ENCODE measurements at regions not wholly inside any gene's neighbourhood (a gene's known extent, or its start where the extent isn't known, plus 50 kb on each side); places are given as distances from the start of the nearest gene placed in this dataset.
"Not testable (repeated sequence)": the region's sequence is repeated elsewhere in the genome, so short reads cannot be mapped to it uniquely, and the experiment has no call there.

DNA sequence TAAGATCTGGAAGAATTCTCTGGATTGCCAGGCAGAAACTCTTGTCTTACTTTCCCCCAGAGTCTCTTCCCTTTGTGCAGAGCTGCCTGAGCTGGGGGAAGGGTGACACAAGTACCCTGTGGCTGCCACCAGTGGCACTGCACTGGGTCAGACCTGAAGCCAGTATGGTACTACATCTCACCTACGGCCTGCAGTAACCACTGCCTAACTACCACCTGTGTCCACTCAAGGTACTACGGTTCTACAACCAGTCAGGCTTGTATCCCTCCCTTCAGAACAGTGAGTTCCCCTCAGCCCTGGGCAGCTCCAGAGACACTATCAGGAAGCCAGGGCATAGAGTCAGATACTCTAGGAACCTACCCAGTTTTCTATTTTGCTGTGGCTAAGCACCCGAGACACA, 212.0 kb upstream of the POU5F2 start:
- POLR2A ChIA-PET, result no interaction called here

DNA sequence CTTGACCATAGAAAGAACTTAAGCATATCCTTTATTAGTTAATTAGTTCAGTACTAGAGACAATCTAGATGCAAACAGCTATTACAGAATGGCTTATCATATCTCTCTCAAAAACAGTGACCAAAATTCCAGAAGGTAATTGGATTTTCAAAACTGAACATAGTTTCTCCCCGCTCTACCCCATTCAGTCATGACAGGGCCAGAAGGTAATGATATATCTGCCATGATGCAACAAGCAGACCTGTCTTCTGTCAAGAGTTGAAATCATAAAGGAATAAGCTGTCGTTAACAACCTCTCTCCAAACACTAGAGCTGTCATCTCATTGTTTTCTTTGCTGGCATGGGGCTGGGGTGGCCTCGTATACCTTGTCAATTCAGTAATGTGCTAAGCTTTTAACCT, 200.5 kb upstream of the POU5F2 start:
- CTCF ChIA-PET, result no interaction called here
- POLR2A ChIA-PET, result no interaction called here

More for the DNA sequence above, 212.0 kb upstream of the POU5F2 start:
- CTCF ChIA-PET, result no interaction called here

DNA sequence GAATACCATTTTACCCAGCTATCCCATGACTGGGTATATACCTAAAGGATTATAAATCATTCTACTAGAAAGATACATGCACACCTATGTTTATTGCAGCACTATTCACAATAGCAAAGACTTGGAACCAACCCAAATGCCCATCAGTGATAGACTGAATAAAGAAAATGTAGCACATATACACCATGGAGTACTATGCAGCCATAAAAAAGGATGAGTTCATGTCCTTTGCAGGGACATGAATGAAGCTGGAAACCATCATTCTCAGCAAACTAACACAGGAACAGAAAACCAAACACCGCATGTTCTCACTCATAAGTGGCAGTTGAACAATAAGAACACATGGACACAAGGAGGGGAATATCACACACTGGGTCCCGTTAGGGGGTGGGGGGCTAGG, 191.9 kb upstream of the POU5F2 start:
- POLR2A ChIA-PET, CTCF ChIA-PET: not testable (repeated sequence)

DNA sequence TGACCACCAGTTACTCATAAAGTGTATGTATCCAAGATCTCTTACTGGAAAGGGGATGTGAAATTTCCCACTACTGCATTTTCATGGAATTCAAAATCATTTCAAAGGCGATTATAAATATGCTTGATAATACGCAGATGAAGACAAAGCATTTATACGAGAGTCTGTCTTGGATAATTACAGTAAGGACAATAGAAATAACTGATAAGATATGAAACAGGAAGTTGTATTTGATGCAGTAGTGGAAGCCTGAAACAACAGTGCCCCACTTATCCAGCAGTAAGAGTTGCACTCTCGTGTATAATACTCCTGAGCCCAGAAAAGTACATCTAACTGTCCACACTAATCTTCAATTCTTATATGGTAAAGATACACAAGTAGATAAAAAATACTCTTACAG, 188.7 kb upstream of the POU5F2 start:
- POLR2A ChIA-PET, result no interaction called here
- CTCF ChIA-PET, result no interaction called here

DNA sequence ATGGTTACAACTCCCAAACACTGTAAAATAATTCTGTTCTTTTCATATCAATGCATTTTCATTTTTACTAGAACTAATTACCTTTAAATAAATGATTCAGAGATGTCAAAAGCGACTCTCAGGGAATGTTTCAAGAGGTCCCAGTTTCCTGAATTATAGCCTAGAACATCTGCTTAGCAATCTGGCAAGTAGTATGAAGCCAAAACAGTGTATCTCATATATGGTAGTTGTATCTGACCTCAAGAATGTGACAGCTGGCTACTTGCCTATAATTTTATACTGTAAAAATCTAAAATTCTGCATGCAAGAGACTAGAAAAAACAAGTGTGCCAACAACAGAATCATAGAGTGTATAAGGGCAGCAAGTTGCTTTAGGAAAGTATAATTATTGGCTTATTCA, 187.7 kb upstream of the POU5F2 start:
- POLR2A ChIA-PET, result no interaction called here
- CTCF ChIA-PET, result no interaction called here

DNA sequence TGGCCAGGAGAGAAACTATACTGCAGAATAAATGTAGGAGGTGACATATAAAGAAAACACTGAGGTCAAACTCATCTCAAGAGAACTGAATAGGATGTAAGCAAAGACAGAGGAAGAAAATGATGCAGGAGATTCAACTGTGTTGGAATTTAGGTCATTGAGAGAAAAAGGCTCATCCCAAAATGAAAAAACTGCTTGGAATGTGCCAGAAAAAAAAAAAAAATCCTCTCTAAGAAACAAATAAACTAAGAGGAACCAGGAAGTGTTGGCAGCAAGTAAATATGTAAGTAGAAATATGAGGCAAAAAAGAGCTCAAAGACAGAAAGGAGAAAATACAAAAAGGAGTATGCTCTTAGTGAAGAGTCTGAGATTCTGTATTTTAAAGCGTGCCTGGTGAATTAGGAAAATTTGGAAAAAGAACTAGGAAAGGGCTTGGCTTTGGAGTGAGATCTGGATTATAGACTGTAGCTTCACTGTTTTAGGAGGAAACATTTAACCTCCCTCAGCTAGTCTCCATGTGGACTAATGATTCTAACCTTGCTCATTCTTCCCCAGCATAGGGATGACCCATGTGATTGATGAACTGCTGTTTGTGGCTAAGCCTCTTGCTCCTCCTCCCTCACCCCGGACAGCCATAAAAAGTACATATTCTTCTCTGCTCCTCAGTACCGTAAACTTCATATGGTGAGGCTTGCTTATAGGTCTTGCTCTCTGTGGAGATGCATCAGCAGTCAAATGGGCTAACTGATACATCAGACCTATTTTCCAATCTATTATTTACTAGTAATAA, 185.6 kb upstream of the POU5F2 start:
- ChIA-PET POLR2A (no interaction called here), CTCF (no interaction called here)

DNA sequence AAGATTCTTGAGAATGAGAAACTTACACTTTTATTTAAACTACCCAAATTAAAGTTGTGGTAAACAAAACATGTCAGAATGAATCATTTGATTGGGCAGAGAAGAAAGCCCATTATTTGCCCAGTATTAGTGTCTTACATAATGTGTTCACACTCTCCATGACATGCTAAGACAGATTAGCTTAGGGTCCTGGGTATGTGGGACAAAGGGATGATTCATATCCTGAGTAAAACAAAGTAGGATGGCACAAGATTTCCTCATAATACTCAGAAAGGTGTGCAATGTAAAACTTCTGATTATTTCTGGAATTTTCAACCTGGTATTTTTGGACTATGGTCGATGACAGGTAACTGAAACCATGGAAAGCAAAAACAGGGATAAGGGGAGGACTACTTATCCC, 183.9 kb upstream of the POU5F2 start:
- ChIA-PET POLR2A (no interaction called here), CTCF (no interaction called here)

DNA sequence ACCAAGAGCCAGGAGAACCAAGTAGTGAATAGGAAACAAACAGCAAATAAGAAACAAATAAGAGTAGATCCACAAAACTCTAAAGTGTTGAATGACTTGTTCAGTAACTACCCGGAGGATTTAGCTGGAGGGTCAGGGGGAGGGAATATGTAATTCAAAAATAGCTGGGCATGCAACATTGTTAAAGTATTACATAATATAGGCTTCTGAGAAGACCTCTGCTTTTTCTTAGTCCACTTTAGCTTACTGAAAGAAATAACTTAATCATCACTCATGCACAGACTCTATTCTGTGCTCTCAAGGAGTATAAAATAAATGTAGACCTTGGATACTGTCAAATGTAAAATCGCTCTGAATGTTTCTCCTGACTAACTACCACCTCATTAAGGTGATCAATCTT, 183.2 kb upstream of the POU5F2 start:
- ChIA-PET CTCF (no interaction called here), POLR2A (no interaction called here)

DNA sequence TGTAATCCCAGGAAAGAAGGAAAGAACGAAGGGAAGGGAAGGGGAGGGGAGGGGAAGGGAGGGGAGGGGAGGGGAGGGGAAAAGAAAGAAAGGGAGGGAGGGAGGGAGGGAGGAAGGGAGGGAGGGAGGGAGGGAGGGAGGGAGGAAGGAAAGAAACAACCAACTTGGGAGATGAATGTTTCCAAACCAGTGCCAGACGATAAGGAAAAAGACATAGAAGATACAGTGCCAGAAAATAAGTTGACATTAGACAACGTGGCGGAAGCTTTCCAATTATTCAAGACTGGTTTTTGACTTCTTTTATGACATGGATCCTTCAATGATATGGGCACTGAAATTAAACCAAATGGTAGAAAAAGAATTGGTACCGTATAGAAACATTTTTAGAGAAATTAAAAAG, 181.2 kb upstream of the POU5F2 start:
- ChIA-PET POLR2A (no interaction called here), CTCF (no interaction called here)

DNA sequence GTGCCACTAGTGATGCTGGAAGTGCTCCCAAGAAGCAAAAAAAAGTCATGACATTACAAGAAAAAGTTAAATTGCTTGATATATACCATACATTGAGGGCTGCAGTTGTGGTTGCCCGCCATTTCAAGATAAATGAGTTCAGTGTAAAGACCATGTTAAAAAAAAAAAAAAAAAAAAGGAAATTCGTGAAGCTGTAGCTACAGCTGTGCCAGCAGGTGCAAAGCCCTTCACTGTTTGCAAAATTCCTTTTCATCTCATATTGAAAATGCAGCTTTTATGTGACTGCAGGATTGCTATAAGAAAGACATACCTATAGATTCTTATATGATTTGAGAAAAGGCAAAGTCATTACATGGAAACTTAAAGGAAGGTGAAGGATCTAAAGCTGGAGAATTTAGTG, 179.6 kb upstream of the POU5F2 start:
- ChIA-PET POLR2A (interaction anchor here (0.6 kb wide), 1 partner anchor 183 kb away, joined by 3 read pairs; no protein-coding TSS in a partner anchor), CTCF (no interaction called here)

DNA sequence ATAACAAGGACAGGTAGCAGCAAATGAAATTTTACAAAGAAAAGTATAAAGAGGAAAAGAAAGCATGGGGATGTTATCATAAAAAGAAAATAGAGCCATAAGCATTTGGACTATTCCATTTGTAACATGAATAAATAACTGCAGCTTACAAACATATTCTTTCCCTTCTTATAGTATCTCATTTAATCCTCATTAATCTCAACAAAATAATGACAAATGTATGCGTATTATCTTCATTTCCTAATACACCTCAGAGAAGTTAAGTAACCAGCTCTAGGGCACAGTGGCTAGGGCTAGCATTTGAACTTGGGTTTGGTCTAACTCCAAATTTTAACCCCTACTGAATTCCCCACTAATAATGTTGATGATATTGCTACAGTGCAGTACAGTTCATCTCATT, 175.5 kb upstream of the POU5F2 start:
- CTCF ChIA-PET, result no interaction called here
- POLR2A ChIA-PET, result no interaction called here

DNA sequence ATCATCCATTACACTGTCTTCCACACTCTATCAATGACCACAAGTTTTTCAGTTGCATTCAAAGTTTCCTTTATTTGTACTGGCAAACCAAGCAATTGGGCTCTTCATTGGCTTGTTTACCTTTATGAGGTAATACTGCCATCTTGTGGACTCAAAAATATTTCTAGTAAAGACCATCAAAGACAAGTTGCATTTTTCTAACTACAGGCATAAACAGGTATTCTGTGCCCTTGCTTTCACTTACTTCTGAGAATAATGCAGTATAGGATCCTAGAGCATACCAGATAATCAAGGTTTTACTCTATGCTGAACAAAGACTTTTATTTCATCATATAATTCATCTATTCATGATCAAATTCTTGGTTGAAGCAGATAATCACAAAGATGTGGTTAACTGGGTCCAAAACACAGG, 173.7 kb upstream of the POU5F2 start:
- ChIA-PET CTCF (interaction anchor here (1.6 kb wide), 1 partner anchor 20 kb away, joined by 3 read pairs; no protein-coding TSS in a partner anchor), POLR2A (no interaction called here)

DNA sequence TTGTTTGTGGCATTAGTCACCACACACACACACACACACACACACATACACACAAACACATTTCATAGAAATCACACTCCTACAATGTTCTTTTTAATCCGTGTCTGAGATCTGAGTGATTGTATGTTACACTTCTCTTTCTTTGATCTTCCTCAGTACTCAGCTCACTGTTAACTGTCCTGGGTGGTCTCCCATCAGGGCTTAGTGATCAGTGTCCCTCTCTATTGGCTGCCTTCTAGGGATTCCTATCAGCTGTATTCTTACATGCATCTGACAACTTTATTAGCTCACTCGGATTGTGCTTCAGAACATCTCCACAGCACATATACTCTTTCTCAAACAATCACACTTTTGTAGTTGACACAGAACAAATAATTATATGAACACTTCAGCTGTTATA, 170.2 kb upstream of the POU5F2 start:
- POLR2A ChIA-PET, result no interaction called here
- CTCF ChIA-PET, result no interaction called here

DNA sequence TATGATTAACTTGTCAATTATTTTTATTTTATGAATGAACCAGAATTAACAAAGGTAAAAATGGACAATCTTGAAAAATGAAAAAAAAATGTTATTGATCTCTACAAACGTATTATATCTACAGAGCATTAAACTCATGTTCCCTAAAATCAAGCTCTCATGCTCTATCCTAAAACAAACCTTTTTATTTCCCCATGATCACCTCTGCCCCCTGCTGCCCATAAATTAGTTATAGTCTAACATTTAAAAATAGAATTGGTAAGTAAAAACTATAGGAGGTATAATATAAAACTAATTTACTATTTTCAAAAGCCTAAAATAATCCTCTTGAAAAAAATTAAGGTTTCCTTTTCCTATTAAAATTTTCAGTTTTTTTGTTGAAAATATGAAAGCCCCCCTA, 168.0 kb upstream of the POU5F2 start:
- CTCF ChIA-PET, result no interaction called here
- POLR2A ChIA-PET, result no interaction called here

DNA sequence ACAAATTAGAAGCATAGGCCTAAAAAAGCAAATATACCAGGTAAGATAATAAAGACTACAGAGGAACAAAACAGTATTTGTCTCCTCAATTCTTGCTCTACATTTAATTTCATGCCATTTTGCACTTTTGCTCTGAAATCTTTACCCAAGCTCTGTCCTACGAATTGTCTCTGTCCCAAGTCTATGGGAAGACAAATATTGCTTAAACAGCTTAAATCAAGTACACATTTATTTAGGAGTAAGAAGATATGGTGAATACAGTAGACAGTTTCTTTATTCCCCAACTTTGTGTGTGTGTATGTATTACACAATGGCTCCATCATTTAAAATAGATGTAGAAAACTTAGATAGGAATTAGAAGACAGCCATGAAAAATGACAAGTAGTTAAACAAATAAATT, 163.5 kb upstream of the POU5F2 start:
- POLR2A ChIA-PET, result no interaction called here

DNA sequence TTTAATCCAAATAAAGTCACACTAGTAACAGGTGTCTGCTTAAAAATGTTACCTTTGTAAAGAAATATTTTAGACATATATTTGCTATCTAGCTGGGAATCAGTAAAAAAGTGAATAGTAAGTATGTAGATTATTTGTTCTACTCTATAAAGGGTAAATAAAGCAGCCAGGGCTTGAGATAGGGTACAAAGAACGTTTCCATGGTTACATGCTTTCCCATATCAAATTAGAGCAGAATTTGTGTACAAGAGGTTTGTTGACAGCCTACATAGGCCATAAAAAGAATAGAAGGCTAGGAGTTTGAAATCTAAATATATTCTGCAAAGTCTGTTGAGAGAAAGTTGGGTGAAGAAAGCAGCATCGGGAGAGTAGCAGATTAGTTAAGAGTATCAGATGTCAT, 160.9 kb upstream of the POU5F2 start:
- ChIA-PET CTCF (no interaction called here), POLR2A (no interaction called here)

More for the DNA sequence above, 163.5 kb upstream of the POU5F2 start:
- CTCF ChIA-PET, result no interaction called here

DNA sequence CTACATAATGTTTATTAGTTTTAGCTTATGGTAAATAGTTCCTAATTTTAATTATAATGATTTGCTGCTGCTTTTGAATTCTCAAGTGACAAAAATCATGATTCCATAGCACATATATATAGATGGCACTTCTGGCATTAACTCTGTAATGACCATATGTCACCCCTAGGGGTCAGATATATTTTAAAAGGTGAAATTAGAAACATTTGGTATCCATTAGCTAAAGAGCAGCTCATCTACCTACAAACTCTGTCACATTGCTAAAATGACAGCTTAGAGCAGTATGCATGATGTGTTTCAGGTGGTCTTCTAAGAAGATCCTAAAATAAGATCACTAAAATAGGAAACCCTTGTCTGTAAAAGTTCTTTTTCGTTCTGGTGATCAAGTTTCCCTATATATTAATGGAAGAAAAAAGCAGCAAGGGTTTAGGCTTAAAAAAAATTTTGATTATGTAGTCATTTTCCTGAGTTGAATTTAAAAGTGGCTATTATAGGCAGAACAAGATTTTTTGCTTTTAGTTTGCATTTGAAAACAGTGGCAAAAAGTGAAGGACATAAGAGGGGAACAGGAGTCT, 157.7 kb upstream of the POU5F2 start:
- CTCF ChIA-PET, result interaction anchor here (1.0 to 1.1 kb wide), 2 partner anchors 12 to 318 kb away, joined by 3 read pairs; partner anchors contain the start of gene NR2F1-AS1

DNA sequence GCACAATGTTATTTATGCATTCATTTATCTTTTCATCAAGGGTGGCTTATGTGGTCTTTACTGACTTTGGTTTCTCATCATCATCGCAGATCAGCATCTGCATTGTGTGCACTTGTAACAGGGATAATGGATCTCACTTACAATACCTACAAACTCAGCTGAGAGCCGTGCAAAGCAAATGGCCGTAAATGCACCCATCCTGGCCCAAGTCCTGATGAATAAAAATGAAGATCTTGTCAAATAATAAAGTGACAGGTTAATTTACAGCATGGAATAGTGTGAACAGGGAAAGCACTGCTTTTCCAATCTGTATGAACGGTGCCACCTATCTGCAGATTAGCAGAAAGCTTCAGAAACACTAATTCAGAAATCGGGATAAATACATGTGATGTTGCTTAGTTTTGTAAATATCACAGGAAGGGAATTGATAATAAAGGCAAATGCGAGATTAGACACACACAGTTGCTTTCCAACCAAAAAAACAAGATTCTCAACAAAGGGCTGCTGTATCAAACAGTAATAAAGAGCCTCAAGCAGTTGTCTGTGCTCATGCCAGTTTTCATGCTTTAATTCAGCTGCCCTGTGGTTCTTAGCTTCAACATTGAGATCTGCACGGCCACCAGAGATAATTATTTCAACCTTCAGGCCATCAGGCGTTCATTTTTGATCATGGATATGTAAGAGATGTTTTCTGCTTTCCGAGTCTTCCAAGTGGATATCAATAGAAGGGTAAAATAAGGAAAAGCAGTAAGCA, 153.4 kb upstream of the POU5F2 start:
- POLR2A ChIA-PET, result no interaction called here
- CTCF ChIA-PET, result interaction anchor here (1.0 to 1.4 kb wide), 2 partner anchors 17 to 21 kb away, joined by 3 read pairs; no protein-coding TSS in a partner anchor

More for the DNA sequence above, 157.7 kb upstream of the POU5F2 start:
- POLR2A ChIA-PET, result no interaction called here

DNA sequence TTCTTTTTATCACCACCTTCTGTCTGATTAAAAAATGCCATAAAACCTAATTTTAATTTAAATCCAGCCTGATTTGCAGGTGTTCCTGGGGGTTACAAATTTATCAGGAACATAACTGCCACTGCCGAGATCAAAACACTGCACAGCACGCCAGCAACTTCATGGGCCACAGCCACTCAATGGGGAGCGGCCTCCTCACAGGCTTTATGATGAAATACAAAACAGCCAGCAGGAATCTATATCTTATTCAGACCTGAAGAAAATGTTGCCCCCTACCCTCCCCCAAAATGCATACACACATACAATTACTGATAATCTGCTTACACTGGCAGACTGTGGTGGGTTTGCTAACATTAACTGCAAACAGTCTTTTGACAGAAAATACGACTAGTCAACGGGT, 151.7 kb upstream of the POU5F2 start:
- POLR2A ChIA-PET, result no interaction called here
- CTCF ChIA-PET, result interaction anchor here (1.4 kb wide), 1 partner anchor 15 kb away, joined by 3 read pairs; no protein-coding TSS in a partner anchor

DNA sequence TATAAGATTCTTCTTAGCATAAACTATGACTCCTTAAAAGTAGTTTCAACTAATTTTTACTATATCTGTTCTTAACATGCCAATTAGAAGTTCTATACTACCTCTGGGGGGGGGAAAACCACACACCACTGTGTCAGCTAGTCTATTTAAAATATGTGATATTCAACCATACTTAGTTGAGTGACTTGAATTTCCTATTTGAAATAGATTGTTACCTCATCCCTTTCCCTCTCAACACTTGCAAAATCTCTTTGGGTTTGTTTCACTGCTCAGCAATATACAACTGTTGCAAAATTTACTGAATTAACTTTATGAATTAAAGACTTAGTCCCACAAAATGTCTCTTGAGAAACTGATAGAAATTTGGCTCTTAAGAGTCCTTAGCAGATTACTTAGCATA, 151.1 kb upstream of the POU5F2 start:
- ChIA-PET POLR2A (no interaction called here), CTCF (no interaction called here)

Data from activated CD8-positive, alpha-beta memory T cell treated with anti-CD3 and anti-CD28 coated beads for 36 hours (primary cell).